ENCODE measurements at regions not wholly inside any gene's neighbourhood (a gene's known extent, or its start where the extent isn't known, plus 50 kb on each side); places are given as distances from the start of the nearest gene placed in this dataset.

- DNase-seq (ENCODE audit: low spot score), result no peak
- H3K9me3 Mint-ChIP-seq, result no peaks in the 10 kb centered on the region
- H3K27me3 Mint-ChIP-seq (ENCODE audit: insufficient read depth, low read depth), result no peaks in the 10 kb centered on the region
- Histone ChIP-seq H4K20me1 (ENCODE audit: low read depth) (no peaks in the 10 kb centered on the region), H3K9me3 (ENCODE audit: low read depth) (no peaks in the 10 kb centered on the region), H3K9ac (no peak overlapping the region), H2AFZ (replicated peaks) (no peak overlapping the region), H3K36me3 (no peaks in the 10 kb centered on the region), H3K27ac (no peak overlapping the region), H3K4me2 (no peak overlapping the region), H3K4me1 (no peaks in the 10 kb centered on the region), H3K79me2 (ENCODE audit: low read depth) (no peaks in the 10 kb centered on the region), H3K27me3 (no peaks in the 10 kb centered on the region), H3K4me3 (no peak overlapping the region), H3F3A (ENCODE audit: low read depth) (no peaks in the 10 kb centered on the region)
- H3K36me3 Mint-ChIP-seq, result no peaks in the 10 kb centered on the region
- peaks cover 8% of the 10 kb centered on the region for H3K4me1 Mint-ChIP-seq
- H3K27ac Mint-ChIP-seq, result no peak overlapping the region
- TF ChIP-seq EZH2phosphoT487 (IDR thresholded peaks at IDR 0.05) (no peak), CTCF (IDR thresholded peaks at IDR 0.05) (no peak), EZH2 (IDR thresholded peaks at IDR 0.05) (no peak)
- H3K4me3 Mint-ChIP-seq, result no peak overlapping the region
These were observed 194.4 kb downstream of the RASSF9 start for GRCh38 chr12:85641796-85642195.

GRCh38 chr12:85642288-85642687 lies 193.9 kb downstream of the RASSF9 start:
- Histone ChIP-seq H3K9me3 (ENCODE audit: low read depth) (no peaks in the 10 kb centered on the region), H2AFZ (replicated peaks) (no peak overlapping the region), H3K27me3 (no peaks in the 10 kb centered on the region), H3K27ac (no peak overlapping the region), H3K4me1 (no peaks in the 10 kb centered on the region), H3K9ac (no peak overlapping the region), H3K4me2 (no peak overlapping the region), H4K20me1 (ENCODE audit: low read depth) (no peaks in the 10 kb centered on the region), H3K36me3 (no peaks in the 10 kb centered on the region), H3K4me3 (no peak overlapping the region), H3K79me2 (ENCODE audit: low read depth) (no peaks in the 10 kb centered on the region), H3F3A (ENCODE audit: low read depth) (no peaks in the 10 kb centered on the region)
- no peak for TF ChIP-seq CTCF (IDR thresholded peaks at IDR 0.05)
- no peak for TF ChIP-seq EZH2phosphoT487 (IDR thresholded peaks at IDR 0.05)
- no peak for TF ChIP-seq EZH2 (IDR thresholded peaks at IDR 0.05)
- DNase-seq (ENCODE audit: low spot score), result no peak
- H3K4me3 Mint-ChIP-seq, result no peak overlapping the region
- H3K4me1 Mint-ChIP-seq, result peaks cover 8% of the 10 kb centered on the region
- no peaks in the 10 kb centered on the region for H3K9me3 Mint-ChIP-seq
- no peaks in the 10 kb centered on the region for H3K27me3 Mint-ChIP-seq (ENCODE audit: insufficient read depth, low read depth)
- H3K36me3 Mint-ChIP-seq, result no peaks in the 10 kb centered on the region
- no peak overlapping the region for H3K27ac Mint-ChIP-seq

- H3K4me3 Mint-ChIP-seq, result no peak overlapping the region
- H2AFZ ChIP-seq (replicated peaks), result peak overlapping the region; percentile 8
These were observed 193.4 kb downstream of the RASSF9 start for GRCh38 chr12:85642808-85643207.

More at GRCh38 chr12:85642808-85643207, 193.4 kb downstream of the RASSF9 start:
- no peaks in the 10 kb centered on the region for H3F3A ChIP-seq (ENCODE audit: low read depth)
- no peaks in the 10 kb centered on the region for H3K9me3 ChIP-seq (ENCODE audit: low read depth)
- H3K4me1 ChIP-seq, result no peaks in the 10 kb centered on the region
- H3K9ac ChIP-seq, result no peak overlapping the region
- Mint-ChIP-seq H3K27me3 (ENCODE audit: insufficient read depth, low read depth) (no peaks in the 10 kb centered on the region), H3K4me1 (peaks cover 8% of the 10 kb centered on the region), H3K36me3 (no peaks in the 10 kb centered on the region), H3K27ac (no peak overlapping the region), H3K9me3 (no peaks in the 10 kb centered on the region)
- H3K4me3 ChIP-seq, result no peak overlapping the region
- H3K79me2 ChIP-seq (ENCODE audit: low read depth), result no peaks in the 10 kb centered on the region
- no peak overlapping the region for H3K27ac ChIP-seq
- H3K36me3 ChIP-seq, result no peaks in the 10 kb centered on the region
- DNase-seq (ENCODE audit: low spot score), result peak; percentile 14
- H3K4me2 ChIP-seq, result no peak overlapping the region
- no peaks in the 10 kb centered on the region for H4K20me1 ChIP-seq (ENCODE audit: low read depth)
- H3K27me3 ChIP-seq, result no peaks in the 10 kb centered on the region
- TF ChIP-seq CTCF (IDR thresholded peaks at IDR 0.05) (peak; percentile 30), EZH2 (IDR thresholded peaks at IDR 0.05) (no peak), EZH2phosphoT487 (IDR thresholded peaks at IDR 0.05) (no peak)

Data from neural progenitor cell (in vitro differentiated cells).